AG08396 (cell line): ENCODE measurements at regions not wholly inside any gene's neighbourhood (a gene's known extent, or its start where the extent isn't known, plus 50 kb on each side); places are given as distances from the start of the nearest gene placed in this dataset.
"Not testable (repeated sequence)": the region's sequence is repeated elsewhere in the genome, so short reads cannot be mapped to it uniquely, and the experiment has no call there.

Experiments
- DNase-seq: peaks from one replicate; pipeline ENCODE4 v3.0.0; 2012; ENCODE audit warnings: low spot score, mixed read lengths

- DNase-seq: no peak
These were observed 298.3 kb downstream of the RWDD3 start for GRCh38 chr1:95532335-95532734.

GRCh38 chr1:95534985-95535384, 301.0 kb downstream of the RWDD3 start:
- no peak for DNase-seq

- DNase-seq: no peak
These were observed 301.6 kb downstream of the RWDD3 start for GRCh38 chr1:95535614-95536013.

- DNase-seq: no peak
These were observed 302.5 kb downstream of the RWDD3 start for GRCh38 chr1:95536501-95536900.

- no peak for DNase-seq
These were observed 303.2 kb downstream of the RWDD3 start for GRCh38 chr1:95537176-95537575.

- not testable (repeated sequence) for DNase-seq
These were observed 304.2 kb downstream of the RWDD3 start for GRCh38 chr1:95538242-95538641.

- DNase-seq: no peak
These were observed 308.9 kb downstream of the RWDD3 start for GRCh38 chr1:95542936-95543335.

GRCh38 chr1:95547005-95547404, 313.0 kb downstream of the RWDD3 start:
- DNase-seq: no peak

- DNase-seq: no peak
These were observed 314.2 kb downstream of the RWDD3 start for GRCh38 chr1:95548211-95548610.

- no peak for DNase-seq
These were observed 317.2 kb downstream of the RWDD3 start for GRCh38 chr1:95551201-95551600.

GRCh38 chr1:95553595-95553994, 319.6 kb downstream of the RWDD3 start:
- no peak for DNase-seq

- DNase-seq: no peak
These were observed 320.4 kb downstream of the RWDD3 start for GRCh38 chr1:95554408-95554807.

- no peak for DNase-seq
These were observed 324.8 kb downstream of the RWDD3 start for GRCh38 chr1:95558791-95559190.

- no peak for DNase-seq
These were observed 327.3 kb downstream of the RWDD3 start for GRCh38 chr1:95561346-95561745.

GRCh38 chr1:95562230-95562629, 328.2 kb downstream of the RWDD3 start:
- DNase-seq: no peak

GRCh38 chr1:95572002-95572401, 338.0 kb downstream of the RWDD3 start:
- DNase-seq: no peak

GRCh38 chr1:95572962-95573361, 339.0 kb downstream of the RWDD3 start:
- DNase-seq: no peak

GRCh38 chr1:95575291-95575690, 341.3 kb downstream of the RWDD3 start:
- DNase-seq: no peak

GRCh38 chr1:95578462-95578861, 344.5 kb downstream of the RWDD3 start:
- DNase-seq: no peak

- no peak for DNase-seq
These were observed 348.2 kb downstream of the RWDD3 start for GRCh38 chr1:95582191-95582590.

- no peak for DNase-seq
These were observed 348.7 kb downstream of the RWDD3 start for GRCh38 chr1:95582746-95583145.

GRCh38 chr1:95583661-95584210, 349.7 kb downstream of the RWDD3 start:
- no peak for DNase-seq

GRCh38 chr1:95584315-95584714, 350.3 kb downstream of the RWDD3 start:
- no peak for DNase-seq

GRCh38 chr1:95604771-95605170, 370.8 kb downstream of the RWDD3 start:
- DNase-seq: no peak

GRCh38 chr1:95614197-95614596, 380.2 kb downstream of the RWDD3 start:
- no peak for DNase-seq
